Heart left ventricle (tissue), 13 donors: ENCODE measurements at regions not wholly inside any gene's neighbourhood (a gene's known extent, or its start where the extent isn't known, plus 50 kb on each side); places are given as distances from the start of the nearest gene placed in this dataset.

Source experiments
- POLR2A ChIP-seq, 2 donors: fragments of 450-650 bp; IDR thresholded peaks; one replicate each; pipeline ENCODE4 v1.6.1; 2017; ENCODE audit warnings: antibody characterized with exemption in 2 of 2, mild to moderate bottlenecking in 2 of 2, moderate library complexity in 2 of 2
- TF ChIP-seq, protein P1 (sequence below), 12 donors: fragments of 200-600 bp; sonication (generic) in 4 of 12; IDR thresholded peaks; one replicate each; pipeline versions ENCODE4 v1.5.0 to v1.8.0; 2018 to 2022; ENCODE audit warnings: antibody characterized with exemption in 12 of 12, mild to moderate bottlenecking in 5 of 12
- donor health status: ischemic (EF 13 %, LVEDD 7.1; RV severe dilation, severe dysfunction).
- donor health status: DM: no; HTN: yes; CAD: no.
- donor health status: DM: no; HTN: no; CAD: no.
- donor health status: ischemic (EF 25% LVEDD 6.9; RV normal size, moderate dysfunction).
- donor health status: ischemic (EF 25% LVEDD 5.7; RV mildly dilated, moderate dysfunction).
- donor health status: ischemic (EF 35%, LVEDD 5.7; RV mildly dilated, moderate dysfunction).
- donor health status: nonischemic (EF 11% LVEDD 7.7; RV severe dilation, severe dysfunction).
- donor health status: DM: yes; HTN: yes; CAD: no.
- donor health status: PGD.
- donor health status: ischemic (EF 29% LVEDD 5.4; RV normal size, mild dysfunction).
- donor health status: nonischemic (EF 23%, LVEDD 6.1; RV moderate dilation, normal function).

DNA sequence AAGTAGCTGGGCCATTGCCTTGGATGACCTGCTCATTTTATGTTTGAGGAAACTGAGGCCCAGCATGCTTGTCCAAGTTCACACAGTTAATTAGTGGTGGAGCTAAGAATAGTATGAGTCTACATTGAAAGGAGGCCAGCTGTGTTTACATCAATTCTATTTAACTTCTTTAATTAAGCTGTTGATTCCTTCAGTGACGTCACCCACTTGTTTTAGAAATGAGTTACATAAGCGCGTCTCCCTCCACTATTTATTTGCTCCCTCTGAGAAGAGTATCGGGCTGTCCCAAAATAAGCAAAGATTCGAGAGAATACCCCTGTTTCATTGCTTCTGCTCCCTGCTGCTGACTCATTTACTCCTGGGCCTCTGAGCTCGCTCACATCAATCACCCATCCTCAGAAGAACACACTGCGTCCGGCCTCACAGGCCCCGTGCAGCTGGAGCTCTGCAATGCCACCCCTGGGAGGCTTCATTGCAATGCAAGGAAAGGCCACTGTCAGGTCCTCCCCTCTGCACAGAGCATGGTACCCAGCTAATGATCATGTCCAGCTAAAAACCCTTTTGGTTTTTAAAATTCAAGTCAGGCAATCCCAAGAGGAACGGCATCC, 74.8 kb upstream of the BMP2 start:
- TF ChIP-seq, protein P1, sequence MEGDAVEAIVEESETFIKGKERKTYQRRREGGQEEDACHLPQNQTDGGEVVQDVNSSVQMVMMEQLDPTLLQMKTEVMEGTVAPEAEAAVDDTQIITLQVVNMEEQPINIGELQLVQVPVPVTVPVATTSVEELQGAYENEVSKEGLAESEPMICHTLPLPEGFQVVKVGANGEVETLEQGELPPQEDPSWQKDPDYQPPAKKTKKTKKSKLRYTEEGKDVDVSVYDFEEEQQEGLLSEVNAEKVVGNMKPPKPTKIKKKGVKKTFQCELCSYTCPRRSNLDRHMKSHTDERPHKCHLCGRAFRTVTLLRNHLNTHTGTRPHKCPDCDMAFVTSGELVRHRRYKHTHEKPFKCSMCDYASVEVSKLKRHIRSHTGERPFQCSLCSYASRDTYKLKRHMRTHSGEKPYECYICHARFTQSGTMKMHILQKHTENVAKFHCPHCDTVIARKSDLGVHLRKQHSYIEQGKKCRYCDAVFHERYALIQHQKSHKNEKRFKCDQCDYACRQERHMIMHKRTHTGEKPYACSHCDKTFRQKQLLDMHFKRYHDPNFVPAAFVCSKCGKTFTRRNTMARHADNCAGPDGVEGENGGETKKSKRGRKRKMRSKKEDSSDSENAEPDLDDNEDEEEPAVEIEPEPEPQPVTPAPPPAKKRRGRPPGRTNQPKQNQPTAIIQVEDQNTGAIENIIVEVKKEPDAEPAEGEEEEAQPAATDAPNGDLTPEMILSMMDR (IDR thresholded peaks at IDR 0.05): no peak
- no peak for TF ChIP-seq POLR2A (IDR thresholded peaks at IDR 0.05)
